HG03442 (cell line): ENCODE measurements at regions not wholly inside any gene's neighbourhood (a gene's known extent, or its start where the extent isn't known, plus 50 kb on each side); places are given as distances from the start of the nearest gene placed in this dataset.
"Not testable (repeated sequence)": the region's sequence is repeated elsewhere in the genome, so short reads cannot be mapped to it uniquely, and the experiment has no call there.

Source experiments
- ATAC-seq: cut with Tn5 transposase; IDR thresholded peaks from one replicate; pipeline ENCODE4 v1.9.1; 2021; ENCODE audit warnings: mild to moderate bottlenecking, moderate library complexity; ENCODE audit not compliant: unreplicated experiment

DNA sequence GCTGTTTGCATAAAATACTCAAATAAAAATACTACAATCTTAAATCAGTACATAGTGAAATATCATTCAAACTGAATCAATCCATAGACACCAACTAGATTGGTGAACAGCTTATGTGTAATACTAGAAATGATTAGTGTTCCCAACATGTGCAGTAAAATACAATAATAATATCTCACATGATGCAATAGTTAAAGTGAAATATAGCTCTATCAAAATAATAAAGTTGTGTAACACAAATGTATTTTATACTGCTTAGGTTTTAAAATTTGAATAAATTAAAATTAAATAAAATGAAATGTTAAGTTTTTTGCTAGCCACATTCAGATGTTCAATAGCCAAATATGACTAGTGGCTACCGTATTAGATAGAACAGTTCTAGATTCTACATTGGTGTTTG, 714.1 kb downstream of the ZNF385D start:
- ATAC-seq = no peak

DNA sequence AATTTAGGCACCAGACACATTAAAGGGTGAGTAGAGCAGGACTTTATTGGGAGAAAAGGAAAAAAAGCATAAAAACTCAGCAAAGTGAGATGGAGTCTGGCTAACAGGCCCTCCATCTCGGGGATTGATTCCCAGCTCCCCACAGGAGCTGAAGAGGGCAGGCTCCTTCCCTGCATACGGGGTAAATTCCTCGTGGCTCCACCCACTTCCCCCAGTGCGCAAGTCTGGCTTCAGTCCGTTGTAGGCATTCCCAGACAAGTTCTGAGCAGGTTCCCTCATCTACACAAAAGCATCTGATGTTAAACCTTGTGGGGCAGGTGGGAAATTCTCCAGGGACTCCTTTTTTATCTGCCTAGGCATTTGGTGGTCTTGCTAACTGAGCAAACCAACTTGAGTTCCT, 722.6 kb downstream of the ZNF385D start:
- no peak for ATAC-seq

DNA sequence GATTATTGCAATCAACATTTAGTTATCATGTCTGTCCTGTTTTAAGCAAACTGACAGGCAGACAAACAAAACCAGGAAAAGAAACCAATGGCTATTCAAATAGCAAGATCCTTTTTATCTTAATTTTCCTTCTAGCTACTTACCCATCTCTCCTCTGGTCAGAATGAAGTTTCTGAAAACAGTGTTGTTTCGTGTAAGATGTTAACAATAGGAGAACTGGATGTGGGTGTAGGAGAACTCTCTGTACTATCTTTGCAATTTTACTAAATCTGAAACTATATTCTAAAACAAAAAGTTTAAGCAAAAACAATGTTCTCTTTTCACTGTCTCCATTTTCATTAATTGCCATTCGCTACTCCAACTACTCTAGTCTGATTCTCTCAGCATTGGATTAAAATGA, 726.4 kb downstream of the ZNF385D start:
- ATAC-seq = no peak

DNA sequence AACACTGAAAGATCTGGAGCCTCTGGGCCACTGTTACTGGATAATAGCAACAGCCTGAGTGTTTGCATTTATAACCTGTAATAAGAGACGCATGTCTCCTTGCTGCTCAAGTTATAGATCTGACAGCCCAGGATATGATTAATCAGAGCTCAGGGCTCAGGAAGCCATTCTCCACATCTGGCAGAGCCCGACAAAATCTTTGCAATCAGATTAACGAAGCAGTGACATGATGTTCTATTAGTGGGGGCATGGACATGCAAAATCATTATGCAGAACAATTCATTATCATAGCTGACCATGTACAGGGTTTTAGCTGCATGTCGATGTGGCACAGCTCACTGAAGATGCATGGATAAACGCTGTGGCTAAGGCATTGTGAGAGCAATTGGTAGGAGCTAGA, 730.3 kb downstream of the ZNF385D start:
- no peak for ATAC-seq

DNA sequence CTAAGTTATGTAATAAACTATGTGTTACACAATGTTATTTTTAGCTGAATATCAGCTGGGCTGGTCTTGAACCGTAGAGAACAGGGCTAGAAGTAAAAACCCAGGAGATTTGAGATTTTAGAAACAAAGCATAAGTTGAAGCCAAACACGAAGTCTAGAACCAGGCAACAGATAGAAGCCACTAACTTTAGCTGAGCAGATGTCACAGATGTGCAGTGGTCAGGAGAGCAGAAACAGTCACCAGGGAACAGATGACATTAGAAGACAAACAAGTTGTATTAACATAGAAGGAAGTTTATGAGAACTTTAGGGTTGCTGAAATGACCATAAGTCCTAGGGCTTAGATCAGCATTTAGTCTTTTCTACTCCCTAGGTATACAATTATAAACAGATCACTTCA, 731.0 kb downstream of the ZNF385D start:
- no peak for ATAC-seq

DNA sequence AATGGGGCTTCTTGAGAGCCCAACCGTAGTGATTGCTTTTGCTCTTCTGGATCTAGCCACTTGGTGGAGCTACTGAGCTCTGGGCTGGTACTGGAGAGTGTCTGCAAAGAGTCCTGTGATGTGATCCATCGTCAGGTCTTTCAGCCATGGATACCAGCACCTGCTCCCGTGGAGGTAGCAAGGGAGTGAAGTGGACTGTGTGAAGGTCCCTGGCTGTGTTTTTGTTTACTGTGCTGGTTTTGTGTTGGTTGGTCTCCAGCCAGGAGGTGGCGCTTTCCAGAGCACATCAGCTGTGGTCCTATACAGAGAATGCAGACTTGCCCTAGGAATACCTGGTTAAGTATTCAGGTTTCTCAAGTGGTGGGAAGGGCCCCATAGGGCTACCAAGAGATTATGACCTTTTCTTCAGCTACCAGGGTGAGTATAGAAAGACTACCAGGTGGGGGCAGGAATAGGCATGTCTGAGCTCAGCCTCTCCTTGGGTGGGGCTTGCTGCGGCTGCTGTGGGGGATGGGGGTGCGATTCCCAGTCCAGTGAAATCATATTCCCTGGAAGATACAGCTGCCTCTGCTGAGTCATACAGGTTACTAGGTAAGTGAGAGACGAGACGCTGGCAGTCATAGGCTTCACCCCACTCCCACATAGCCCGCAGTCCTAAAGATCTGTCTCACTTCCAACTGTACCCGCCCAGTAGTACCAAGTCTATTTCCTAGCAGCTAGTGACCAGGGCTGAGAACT, 733.7 kb downstream of the ZNF385D start:
- ATAC-seq = no peak

DNA sequence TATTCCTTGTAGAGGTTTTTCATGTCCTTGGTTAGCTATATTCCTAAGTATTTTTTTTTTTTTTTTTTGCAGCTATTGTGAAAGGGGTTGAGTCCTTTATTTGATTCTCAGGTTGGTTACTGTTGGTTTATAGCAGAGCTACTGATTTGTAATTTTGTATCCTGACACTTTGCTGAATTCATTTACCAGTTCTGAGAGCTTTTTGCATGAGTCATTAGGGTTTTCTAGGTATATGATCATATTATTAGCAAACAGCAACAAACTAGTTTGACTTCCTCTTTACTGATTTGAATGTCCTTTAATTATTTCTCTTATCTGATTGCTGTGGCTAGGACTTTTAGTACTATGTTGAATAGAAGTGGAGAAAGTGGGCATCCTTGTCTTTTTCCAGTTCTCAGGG, 737.4 kb downstream of the ZNF385D start:
- no peak for ATAC-seq

DNA sequence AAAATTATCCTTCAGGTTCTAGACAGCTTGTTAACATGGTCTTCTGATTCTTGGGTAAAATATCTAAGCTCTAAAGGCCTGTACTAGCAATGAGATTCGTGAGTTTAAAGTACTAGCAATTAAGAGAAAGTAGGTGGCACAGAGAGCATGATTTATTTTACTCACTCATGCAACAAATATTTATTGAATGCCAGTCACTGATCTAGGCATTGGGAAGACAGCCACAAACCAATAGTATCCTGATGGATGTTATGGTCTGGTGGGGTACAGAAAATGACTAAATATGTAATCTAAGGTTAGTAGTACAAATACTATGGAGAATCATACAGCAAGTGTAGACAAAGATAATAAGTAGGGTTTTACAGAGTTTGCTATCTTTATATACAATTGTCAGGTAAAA, 751.3 kb downstream of the ZNF385D start:
- no peak for ATAC-seq

DNA sequence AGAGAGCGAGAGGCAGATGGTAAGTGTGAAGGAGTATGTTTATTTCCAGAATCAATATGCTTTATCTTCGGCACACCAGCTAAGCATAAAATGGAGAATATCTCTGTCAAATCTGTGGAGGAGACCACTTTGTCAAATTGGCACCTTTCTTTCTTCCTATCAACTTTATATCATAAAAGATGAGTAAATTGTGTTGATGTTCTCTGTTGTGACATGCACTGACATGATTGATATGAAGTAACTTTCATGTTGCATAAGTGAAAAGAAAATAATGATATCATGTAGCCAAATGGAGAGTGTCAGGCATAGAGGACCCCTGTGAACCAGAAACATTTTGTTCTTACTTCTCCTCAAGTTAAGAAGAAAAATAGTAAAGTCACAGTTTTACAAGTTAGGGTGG, 753.8 kb downstream of the ZNF385D start:
- ATAC-seq = no peak

DNA sequence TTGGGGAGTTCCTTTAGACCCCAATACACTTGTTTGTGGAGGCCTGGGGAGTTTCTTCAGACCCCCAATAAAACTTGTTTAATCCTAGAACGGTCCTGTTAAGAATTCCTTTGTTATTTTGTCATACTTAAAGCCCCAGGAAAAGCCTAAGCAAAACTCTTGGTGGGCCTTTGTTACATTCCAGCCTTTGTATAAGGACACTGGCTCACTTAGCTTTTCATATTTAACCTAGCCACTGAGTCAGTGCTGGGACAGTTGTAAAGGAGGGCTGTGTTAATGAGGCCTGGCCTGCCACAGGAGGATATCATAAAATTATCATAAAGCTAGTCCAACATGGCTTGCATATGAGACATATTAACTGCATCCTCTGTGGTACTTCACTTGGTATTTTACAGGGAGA, 760.1 kb downstream of the ZNF385D start:
- no peak for ATAC-seq

DNA sequence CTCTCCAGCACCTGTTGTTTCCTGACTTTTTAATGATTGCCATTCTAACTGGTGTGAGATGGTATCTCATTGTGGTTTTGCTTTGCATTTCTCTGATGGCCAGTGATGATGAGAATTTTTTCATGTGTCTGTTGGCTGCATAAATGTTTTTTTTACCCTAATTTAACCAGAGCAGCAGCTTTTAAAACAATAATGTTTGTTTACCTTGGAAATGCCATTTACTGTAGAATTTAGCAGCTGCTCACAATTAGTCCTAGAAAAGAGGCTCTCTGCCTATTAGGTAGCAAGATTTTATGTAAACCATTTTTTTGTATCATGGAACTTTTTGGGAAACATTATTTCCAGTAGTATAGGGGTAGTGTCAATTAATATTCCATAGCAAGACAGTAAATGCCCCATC, 761.4 kb downstream of the ZNF385D start:
- ATAC-seq = not testable (repeated sequence)

DNA sequence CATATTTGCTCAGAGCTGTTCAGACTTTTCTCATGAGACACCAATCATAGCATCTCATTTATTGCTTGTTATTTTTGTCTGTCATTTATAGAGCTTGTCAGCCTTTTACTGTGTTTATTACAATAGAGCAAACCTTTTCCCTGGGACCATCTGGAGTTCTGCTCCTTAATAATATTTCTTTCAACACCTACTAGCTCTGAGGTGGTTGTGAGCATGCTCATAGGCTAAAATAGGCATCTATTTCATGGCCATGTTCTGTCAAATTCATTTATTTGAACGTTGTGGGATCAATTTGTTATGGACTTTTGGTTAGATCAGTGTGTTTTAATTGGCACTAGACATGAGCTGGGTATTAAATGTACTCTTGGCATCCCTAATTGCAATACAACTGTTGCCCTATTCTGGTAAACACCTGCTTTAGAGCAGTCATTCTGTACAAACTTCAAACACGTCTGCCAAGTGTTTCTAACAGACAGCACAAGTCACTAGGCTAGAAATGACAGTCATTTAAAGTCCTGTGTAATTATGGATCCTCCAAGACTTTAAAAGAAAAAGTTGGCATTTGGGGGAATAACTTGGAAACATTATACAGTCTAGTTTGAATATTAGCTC, 766.3 kb downstream of the ZNF385D start:
- no peak for ATAC-seq

DNA sequence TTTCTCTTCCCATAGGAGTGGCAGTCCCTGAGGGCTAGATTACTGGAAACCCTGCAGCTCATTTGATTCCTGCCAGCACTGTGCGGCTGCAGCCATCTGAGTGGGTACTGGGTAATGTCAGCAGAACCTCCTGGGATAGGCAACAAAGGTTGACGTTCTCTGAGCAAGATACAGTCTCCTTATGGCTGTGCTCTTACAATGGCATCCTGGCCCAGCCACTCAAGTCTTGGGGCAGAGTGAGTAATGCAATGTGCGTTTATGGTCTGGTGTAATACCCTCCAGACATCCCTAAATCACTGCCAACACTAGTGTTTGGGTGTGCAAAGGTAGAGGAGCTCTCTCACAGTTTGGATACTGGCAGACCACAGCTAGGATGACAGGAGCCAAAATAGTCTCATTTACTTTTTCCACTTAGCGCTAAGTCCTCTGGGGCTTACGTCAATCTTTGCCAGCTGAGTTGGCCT, 775.8 kb downstream of the ZNF385D start:
- no peak for ATAC-seq

DNA sequence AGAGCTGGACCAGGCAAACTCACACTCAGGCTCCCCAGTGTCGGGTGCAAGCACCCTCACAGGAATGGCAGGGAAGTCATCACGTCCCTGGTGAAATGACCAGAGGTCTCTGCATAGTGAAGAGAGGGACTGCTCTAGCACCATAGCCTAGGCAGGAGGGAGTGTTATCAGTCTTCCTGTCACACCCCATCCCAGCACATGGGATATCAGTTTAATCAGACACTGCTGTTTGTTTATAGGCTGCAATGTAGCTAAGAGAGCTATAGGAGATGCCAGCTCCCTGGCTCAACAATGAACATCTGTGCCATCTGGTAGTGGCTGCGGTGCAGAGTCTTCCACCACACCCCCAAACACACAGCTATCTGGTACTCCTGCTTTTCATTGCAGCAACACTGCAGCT, 776.6 kb downstream of the ZNF385D start:
- ATAC-seq = no peak

DNA sequence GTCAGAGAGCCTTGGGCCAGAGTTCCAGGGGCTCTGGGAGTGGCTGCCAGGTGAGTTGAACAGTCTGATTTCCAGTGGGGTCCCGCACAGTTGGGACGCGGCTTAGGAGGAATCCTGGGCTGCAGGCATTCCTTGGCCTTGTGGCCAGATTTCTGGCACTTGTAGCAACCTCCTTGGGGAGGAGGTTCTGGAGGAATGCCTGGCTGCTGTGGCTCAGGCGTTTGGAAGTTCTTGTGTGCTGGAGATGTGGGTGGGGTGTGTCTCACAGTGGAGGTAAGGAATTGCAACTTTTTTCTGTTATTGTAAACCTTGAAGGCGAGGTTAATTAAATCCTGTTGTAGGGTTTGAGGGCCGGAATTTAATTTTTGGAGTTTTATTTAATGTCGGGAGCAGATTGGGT, 780.2 kb downstream of the ZNF385D start:
- ATAC-seq = not testable (repeated sequence)

DNA sequence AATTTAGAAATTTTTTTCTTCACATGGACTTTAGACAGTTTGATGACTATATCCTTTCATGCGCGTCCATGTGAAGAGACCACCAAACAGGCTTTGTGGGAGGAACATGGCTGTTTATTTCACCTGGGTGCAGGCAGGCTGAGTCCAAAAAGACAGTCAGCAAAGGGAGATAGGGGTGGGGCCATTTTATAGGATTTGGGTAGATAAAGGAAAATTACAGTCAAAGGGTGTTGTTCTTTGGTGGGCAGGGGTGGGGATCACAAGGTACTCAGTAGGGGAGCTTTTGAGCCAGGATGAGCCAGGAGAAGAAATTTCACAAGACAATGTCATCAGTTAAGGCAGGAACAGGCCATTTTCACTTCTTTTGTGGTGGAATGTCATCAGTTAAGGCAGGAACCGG, 781.5 kb upstream of the SGO1 start:
- not testable (repeated sequence) for ATAC-seq

DNA sequence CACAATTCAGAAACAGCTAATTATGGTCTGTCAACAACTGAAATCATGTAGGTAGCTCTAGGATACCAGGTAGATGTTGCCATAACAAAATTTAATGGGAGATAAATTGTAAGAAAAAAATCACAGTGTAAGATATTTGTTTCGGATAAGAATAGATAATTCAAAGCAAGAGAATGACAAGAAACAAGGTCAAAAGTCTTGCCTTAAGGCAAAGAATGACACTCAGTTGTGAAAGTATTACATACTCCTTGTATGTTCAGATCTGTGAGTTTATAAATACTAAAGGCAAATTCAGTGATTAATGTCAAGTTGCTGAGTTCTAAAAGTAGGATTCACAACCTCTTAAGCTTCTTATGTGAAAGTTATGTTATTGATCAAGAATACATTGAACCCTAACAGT, 772.2 kb upstream of the SGO1 start:
- no peak for ATAC-seq

DNA sequence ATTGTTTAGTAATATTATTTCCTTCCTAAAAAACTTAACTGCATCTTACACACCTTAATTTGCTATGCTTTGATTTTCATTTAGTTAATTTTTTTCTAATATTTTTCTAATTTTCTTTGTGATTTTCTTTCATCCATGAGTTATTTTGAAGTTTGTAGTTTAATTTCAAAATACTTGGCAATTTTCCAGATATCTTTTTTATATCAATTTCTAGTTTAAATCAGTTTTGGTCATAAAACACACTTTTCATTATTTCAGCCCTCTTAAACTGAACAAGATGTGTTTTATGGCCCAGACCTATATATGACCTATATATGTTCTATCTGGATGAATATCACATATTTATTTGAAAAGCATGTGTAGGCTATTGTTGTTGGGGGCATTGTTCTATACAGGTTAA, 759.9 kb upstream of the SGO1 start:
- no peak for ATAC-seq

DNA sequence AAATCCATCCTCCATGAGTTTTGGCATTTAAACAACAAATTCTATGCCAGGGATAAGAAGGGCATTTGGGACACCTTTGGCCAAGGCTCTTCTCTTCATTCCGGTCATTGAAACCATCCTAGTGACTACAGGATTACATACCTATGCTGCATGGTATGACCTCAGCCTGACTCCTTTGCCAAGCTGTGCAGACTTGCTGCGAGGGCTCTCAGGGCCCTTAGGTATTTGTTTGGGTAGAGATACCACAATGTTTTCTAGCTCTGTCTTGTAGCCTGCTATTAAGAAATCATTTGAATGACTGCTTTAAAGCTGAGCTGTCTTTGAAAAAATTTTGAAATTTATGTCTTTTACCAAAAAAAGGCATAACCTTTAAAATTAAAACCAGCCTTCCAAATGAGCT, 749.8 kb upstream of the SGO1 start:
- no peak for ATAC-seq

DNA sequence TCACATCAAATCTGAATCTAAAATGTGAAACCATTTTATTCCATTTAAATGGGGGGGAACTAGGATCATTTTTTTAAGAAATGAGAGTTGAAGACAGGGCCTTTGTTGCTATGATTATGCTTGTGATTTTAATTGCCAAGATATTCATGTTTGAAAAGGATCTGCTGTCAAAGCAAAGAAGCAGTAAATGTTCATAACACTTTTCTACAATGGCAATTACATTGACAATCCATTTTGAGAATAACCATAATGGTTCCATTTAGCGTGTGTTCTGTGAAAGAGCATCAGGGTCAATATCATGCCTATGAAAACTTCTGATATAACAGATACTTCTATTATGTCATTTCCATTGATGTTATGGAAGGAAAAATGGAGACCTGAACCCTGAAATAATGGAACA, 745.8 kb upstream of the SGO1 start:
- ATAC-seq = no peak

DNA sequence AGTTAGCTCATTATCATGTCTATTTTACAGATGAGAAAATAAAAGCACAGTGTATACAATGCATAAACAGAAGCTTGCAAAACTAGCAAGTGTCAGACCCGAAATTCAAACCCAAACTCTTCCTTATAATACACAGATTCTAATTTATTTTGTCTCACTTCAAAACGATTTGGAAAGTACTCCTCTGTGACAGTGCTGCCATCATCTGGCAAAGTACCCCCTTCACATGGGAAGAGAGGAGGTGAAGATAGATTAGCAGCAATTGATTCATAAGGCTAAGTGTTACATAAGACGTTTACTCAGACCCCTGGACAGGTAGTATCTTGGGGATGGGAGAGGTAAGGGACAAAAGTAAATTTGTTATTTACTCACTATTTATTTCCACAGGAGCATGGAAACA, 744.0 kb upstream of the SGO1 start:
- ATAC-seq = no peak

DNA sequence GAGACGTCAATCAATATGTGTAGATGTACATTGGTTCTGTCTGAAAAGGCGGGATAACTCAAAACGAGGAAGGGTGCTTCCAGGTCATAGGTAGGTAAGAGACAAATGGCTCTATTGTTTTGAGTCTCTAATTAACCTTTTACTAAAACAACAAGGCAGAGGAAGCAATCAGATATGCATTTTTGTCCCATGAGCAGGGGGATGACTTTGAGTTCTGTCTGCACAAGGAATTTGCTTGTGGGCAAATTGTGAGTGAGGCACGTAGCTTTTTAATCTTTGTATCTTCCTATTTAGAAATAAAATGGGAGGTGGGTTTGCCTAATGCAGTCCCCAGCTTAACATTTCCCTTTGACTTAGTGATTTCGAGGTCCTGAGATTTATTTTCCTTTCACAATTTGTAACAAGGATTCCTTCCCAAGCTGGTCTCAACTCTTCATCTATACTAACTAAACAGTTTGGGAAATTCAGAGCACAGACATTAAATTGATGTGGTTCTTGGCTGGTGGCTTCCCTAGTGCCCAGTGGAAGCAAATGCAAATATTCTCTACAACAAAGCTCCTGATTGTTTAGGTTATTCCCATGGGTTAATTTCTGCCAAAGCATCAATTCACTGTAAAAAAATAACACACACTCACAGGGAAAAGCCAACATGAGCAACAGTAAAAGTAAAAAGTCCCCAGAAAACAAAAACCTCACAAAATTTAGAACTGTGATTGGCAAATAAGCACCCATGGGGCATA, 738.8 kb upstream of the SGO1 start:
- ATAC-seq = no peak
